B cell (primary cell): ENCODE measurements at regions not wholly inside any gene's neighbourhood (a gene's known extent, or its start where the extent isn't known, plus 50 kb on each side); places are given as distances from the start of the nearest gene placed in this dataset.

Source experiments
- EZH2 ChIP-seq: IDR thresholded peaks from 2 replicates; pipeline ENCODE4 v1.6.1; 2012; ENCODE audit warnings: borderline replicate concordance, low read depth, mild to moderate bottlenecking, moderate library complexity, low read length; ENCODE audit not compliant: insufficient read depth, poor library complexity, severe bottlenecking
- TF ChIP-seq, protein P1 (sequence below): fragments of 200-600 bp; IDR thresholded peaks from one replicate; pipeline ENCODE4 v1.8.0; 2022; ENCODE audit warnings: antibody characterized with exemption, mild to moderate bottlenecking

DNA sequence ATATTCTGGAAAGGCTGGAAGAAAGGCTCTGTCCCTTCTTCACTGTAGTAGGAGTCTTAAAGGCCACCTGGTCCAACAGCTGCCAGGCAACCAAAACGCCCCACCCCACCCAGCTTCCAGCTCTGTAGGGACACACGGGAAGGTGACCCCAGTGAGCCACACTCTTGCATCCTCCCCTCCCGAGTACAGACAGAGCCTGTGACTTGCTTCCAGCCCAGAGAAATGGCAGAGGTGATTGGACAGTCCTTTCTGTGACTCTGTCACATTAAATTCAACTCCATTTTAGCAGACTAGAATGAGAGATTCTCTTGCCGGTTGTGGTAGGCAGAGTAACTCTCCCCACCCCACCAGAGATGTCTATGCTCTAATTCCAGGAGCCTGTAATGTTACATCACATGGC, 226.2 kb upstream of the ARID1B start:
- no peak for TF ChIP-seq EZH2
- TF ChIP-seq, protein P1, sequence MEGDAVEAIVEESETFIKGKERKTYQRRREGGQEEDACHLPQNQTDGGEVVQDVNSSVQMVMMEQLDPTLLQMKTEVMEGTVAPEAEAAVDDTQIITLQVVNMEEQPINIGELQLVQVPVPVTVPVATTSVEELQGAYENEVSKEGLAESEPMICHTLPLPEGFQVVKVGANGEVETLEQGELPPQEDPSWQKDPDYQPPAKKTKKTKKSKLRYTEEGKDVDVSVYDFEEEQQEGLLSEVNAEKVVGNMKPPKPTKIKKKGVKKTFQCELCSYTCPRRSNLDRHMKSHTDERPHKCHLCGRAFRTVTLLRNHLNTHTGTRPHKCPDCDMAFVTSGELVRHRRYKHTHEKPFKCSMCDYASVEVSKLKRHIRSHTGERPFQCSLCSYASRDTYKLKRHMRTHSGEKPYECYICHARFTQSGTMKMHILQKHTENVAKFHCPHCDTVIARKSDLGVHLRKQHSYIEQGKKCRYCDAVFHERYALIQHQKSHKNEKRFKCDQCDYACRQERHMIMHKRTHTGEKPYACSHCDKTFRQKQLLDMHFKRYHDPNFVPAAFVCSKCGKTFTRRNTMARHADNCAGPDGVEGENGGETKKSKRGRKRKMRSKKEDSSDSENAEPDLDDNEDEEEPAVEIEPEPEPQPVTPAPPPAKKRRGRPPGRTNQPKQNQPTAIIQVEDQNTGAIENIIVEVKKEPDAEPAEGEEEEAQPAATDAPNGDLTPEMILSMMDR, result no peak
